Mucosa of descending colon (tissue), 3 donors: ENCODE measurements at regions not wholly inside any gene's neighbourhood (a gene's known extent, or its start where the extent isn't known, plus 50 kb on each side); places are given as distances from the start of the nearest gene placed in this dataset.

ENCODE experiments used
- ATAC-seq: fragments of 200-7000 bp; cut with Tn5 transposase; one replicate; pipeline ENCODE4 v1.9.1; 2020; ENCODE audit warnings: mild to moderate bottlenecking, moderate library complexity
- DNase-seq, 3 donors: peaks; one replicate each; pipeline ENCODE4 v3.0.0-alpha.2; 2020
- H3K36me3 ChIP-seq: fragments of 200-600 bp; one replicate; pipeline ENCODE4 v1.8.0; 2021; ENCODE audit warnings: low read depth, mild to moderate bottlenecking
- H3K4me1 ChIP-seq: fragments of 200-600 bp; one replicate; pipeline ENCODE4 v1.8.0; 2021; ENCODE audit warnings: low read depth, mild to moderate bottlenecking
- H3K4me3 ChIP-seq: fragments of 200-600 bp; one replicate; pipeline ENCODE4 v1.8.0; 2021; ENCODE audit warnings: mild to moderate bottlenecking
- H3K9me3 ChIP-seq: fragments of 200-600 bp; one replicate; pipeline ENCODE4 v1.8.0; 2021; ENCODE audit warnings: mild to moderate bottlenecking
- CTCF ChIP-seq: fragments of 200-600 bp; IDR thresholded peaks from one replicate; pipeline ENCODE4 v1.8.0; 2022; ENCODE audit warnings: antibody characterized with exemption, mild to moderate bottlenecking
- intact Hi-C, 2 donors: fragments of 100-400 bp; cut with DNase I in 1 of 2; cut with micrococcal nuclease in 1 of 2; formaldehyde crosslinking; loops; one replicate each; pipeline versions ENCODE4 v1.11.0 to v1.11.1; 2022; cut with DNase I, micrococcal nuclease
- donor health status: DM: no; HTN: no; CAD: no; lungs with moderate emphysema.
- donor health status: DM: no; HTN: no; CAD: no.
- donor health status: DM: no; HTN: yes; CAD: no.

- peak; percentile 84 for ATAC-seq
Measured at GRCh38 chr18:22088029-22088428, 81.4 kb upstream of the GATA6 start.

DNA sequence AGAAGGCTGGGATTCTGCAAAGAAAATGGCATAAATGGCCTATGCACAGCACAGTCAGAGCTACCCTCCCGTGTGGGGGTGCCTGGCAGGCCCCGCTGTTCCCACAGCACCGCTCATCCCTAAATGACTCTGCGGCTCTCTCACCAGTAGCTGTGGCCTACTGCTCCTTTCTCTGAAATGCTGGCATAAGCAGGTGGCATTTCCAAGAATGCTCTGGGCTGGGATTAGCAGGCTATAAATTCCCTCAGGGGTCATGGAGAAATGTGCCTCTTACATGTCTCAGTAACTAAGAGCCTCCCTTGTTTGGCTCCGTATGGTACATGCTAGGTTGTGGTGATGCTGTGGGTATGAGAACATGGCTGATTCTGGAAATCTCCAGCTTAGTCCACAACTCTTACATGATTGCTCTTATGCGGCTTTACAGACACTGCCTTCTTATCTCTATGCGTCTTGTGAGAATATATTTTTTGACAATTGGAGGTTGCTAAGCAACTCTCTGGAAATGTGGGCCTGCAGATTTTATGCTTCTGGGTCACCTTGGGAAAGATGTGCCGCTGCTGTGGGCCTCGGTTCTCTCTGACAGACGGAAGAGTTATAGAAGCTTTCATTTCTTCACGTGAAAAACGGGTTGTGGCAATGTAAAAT is 80.3 kb upstream of the GATA6 start:
- intact Hi-C loops, result no loop called here
- DNase-seq (no peak), ATAC-seq (no peak)
- H3K36me3 ChIP-seq, result no peaks in the 10 kb centered on the region
- H3K4me3 ChIP-seq, result no peak overlapping the region
- no peaks in the 10 kb centered on the region for H3K9me3 ChIP-seq
- H3K4me1 ChIP-seq, result peaks cover 11% of the 10 kb centered on the region
- TF ChIP-seq CTCF, result no peak

More at GRCh38 chr18:22088029-22088428, 81.4 kb upstream of the GATA6 start:
- TF ChIP-seq CTCF, result no peak
- Histone ChIP-seq H3K36me3 (no peaks in the 10 kb centered on the region), H3K4me3 (no peak overlapping the region), H3K4me1 (peaks cover 12% of the 10 kb centered on the region), H3K9me3 (no peaks in the 10 kb centered on the region)
- peak; percentile 70 to 86 (median 76) for DNase-seq
- intact Hi-C loops, result no loop called here

DNA sequence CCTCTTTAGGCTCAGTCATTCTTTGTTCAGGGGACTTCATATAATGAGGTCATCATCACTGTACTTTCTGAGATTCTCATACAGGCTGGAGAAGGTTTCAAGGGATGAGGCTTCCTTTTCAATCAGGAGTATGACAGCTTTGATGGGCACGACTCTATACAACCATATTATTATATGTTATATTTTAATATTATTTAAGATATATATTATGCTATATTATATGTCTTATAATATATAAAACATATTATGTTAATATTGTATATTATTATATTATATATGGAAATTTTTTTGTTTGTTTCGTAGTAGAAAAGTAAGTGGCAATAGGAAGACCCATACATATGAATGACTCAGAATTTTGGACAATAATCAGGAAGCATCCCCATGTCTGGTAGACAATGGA is 78.0 kb upstream of the GATA6 start:
- Histone ChIP-seq H3K9me3 (no peaks in the 10 kb centered on the region), H3K4me1 (peaks cover 7% of the 10 kb centered on the region), H3K4me3 (no peak overlapping the region), H3K36me3 (no peaks in the 10 kb centered on the region)
- intact Hi-C loops, result no loop called here
- DNase-seq, result no peak
- no peak for TF ChIP-seq CTCF
- ATAC-seq, result no peak

DNA sequence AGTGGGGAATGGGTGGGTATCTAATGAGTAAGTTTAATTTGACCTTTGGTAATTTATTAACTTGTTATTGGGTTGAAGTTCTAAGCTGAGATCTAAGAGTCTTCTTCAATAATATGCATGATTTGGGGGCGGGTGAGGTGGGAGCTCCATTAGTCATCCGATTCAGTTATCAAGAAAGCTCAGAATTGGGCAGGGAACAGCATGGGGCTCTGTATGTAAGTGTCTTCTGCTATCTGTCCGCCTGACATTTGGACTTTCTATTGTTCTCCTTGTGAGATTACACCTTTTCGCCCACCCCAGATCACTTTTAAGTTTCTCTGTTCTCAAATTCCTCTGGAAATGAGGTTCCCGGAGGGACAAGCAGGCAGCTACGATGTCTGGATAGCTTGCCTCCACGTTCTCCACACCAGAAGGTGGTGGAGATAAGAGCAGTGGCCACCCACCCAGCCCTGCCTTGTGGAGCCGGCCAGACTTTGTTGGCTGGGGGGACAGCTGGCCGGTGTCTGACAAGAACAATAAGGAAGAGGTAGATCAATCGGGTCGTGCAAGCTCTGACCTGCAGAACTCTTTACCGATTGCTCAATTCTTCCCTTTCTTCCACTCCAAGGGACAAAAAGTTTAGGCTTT is 75.5 kb upstream of the GATA6 start:
- intact Hi-C loops, result no loop called here
- DNase-seq, result peak in 1 of 3 donors; percentile 35

GRCh38 chr18:22094358-22094734 is 75.0 kb upstream of the GATA6 start:
- no peak for TF ChIP-seq CTCF
- Histone ChIP-seq H3K4me1 (peaks cover 3% of the 10 kb centered on the region), H3K36me3 (no peaks in the 10 kb centered on the region), H3K9me3 (no peaks in the 10 kb centered on the region), H3K4me3 (no peak overlapping the region)
- DNase-seq, result no peak
- intact Hi-C loops, result no loop called here
- no peak for ATAC-seq

More for the DNA sequence above, 75.5 kb upstream of the GATA6 start:
- Histone ChIP-seq H3K4me3 (no peak overlapping the region), H3K4me1 (peaks cover 3% of the 10 kb centered on the region), H3K9me3 (no peaks in the 10 kb centered on the region), H3K36me3 (no peaks in the 10 kb centered on the region)
- ATAC-seq, result no peak
- TF ChIP-seq CTCF, result no peak
